ENCODE measurements at regions not wholly inside any gene's neighbourhood (a gene's known extent, or its start where the extent isn't known, plus 50 kb on each side); places are given as distances from the start of the nearest gene placed in this dataset.

DNA sequence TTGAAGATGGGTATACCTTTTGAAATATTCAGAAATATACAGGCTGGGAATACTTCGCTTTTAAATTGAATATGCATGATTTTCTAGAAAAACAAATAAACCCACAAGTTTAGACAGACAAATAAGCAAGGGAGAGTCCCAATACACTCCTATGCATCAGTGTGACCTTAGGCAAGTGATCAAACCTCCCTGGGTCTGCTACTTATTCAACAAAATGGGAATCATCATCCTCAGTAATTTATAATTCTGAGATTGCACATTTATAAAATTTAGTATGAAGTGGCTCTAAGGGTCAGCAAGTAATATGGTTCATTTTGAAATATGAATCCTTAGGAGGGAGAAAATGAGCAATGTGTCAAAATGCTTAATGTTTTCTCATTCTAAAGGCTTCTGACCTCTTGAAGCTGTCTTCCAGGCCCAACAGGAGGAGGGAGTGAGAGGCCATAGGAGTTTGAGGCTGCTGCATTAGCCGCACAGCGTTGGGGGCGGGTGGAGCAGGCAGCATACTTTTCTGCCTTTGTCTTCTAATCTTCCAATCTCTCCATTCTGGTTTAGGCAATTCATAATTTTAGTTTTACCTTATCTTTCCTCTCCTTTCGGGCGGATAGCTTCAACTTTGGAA lies 155.1 kb downstream of the TRIB2 start:
- no peak for DNase-seq
- in situ Hi-C loops (cut with MboI), result no loop called here
- H3F3A ChIP-seq (ENCODE audit: insufficient read depth), result no peaks in the 10 kb centered on the region
- H3K4me2 ChIP-seq (ENCODE audit: unreplicated experiment), result no peak overlapping the region
- H3K36me3 ChIP-seq (ENCODE audit: low read depth), result no peaks in the 10 kb centered on the region
- H3K4me3 ChIP-seq, result no peak overlapping the region
- no peak overlapping the region for H3K9ac ChIP-seq
- TF ChIP-seq EZH2phosphoT487 (IDR thresholded peaks at IDR 0.05; ENCODE audit: insufficient read depth, low read depth) (no peak), EZH2 (IDR thresholded peaks at IDR 0.05; ENCODE audit: insufficient read depth, poor library complexity, severe bottlenecking) (no peak)
- H3K27ac ChIP-seq, result no peak overlapping the region
- 0 out of 2 replicates have a peak, but pooled peaks cover 4% of the 10 kb centered on the region for H3K4me1 ChIP-seq (ENCODE audit: insufficient read depth)
- no peaks in the 10 kb centered on the region for H3K79me2 ChIP-seq (ENCODE audit: insufficient read depth)
- no peaks in the 10 kb centered on the region for H3K9me2 ChIP-seq (ENCODE audit: insufficient read depth)
- 94 to 97% methylated on average over 6 of the region's 6 CpGs for WGBS, 2 experiments (ENCODE audit: low coverage in 1 of 2, low lambda C conversion rate in 2 of 2, missing lambda C conversion rate in 2 of 2)
- no peaks in the 10 kb centered on the region for H4K20me1 ChIP-seq (ENCODE audit: insufficient read depth)
- H3K9me3 ChIP-seq (ENCODE audit: low read depth), result no peaks in the 10 kb centered on the region
- no peaks in the 10 kb centered on the region for H3K27me3 ChIP-seq (replicated peaks; ENCODE audit: insufficient read depth)
- no peak overlapping the region for H2AFZ ChIP-seq

- in situ Hi-C loops (cut with MboI), result no loop called here
- WGBS, 2 experiments (ENCODE audit: low coverage in 1 of 2, low lambda C conversion rate in 2 of 2, missing lambda C conversion rate in 2 of 2), result 22 to 25% methylated on average over 2 of the region's 2 CpGs
- H3K4me1 ChIP-seq (ENCODE audit: insufficient read depth), result no peaks in the 10 kb centered on the region
Measured at GRCh38 chr2:12877761-12878160, 161.0 kb downstream of the TRIB2 start.

DNA sequence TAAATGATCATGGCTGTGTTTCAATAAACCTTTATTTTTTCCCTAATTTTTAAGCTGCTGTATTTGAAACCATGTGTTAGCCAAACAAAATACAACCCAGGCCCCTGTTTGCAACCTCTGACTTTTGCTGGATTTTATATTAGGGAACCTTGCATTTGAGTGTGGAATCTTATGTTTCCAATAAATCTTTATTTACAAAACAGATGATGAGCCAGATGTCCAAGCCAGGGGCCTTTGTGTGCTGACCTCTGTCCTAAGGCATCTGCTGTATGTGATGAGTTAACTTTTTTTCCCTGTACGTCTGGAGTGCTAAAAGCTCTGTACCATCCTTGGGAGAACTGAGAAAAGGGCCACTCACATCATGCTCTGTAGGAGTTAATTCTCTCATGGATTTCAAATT lies 162.9 kb downstream of the TRIB2 start:
- TF ChIP-seq EZH2 (IDR thresholded peaks at IDR 0.05; ENCODE audit: insufficient read depth, poor library complexity, severe bottlenecking) (no peak), EZH2phosphoT487 (IDR thresholded peaks at IDR 0.05; ENCODE audit: insufficient read depth, low read depth) (no peak)
- no peak overlapping the region for H3K27ac ChIP-seq
- H3K36me3 ChIP-seq (ENCODE audit: low read depth), result no peaks in the 10 kb centered on the region
- H3K79me2 ChIP-seq (ENCODE audit: insufficient read depth), result no peaks in the 10 kb centered on the region
- 69 to 81% methylated on average over 1 of the region's 1 CpG for WGBS, 2 experiments (ENCODE audit: low coverage in 1 of 2, low lambda C conversion rate in 2 of 2, missing lambda C conversion rate in 2 of 2)
- no peak overlapping the region for H3K9ac ChIP-seq
- no peak overlapping the region for H3K4me2 ChIP-seq (ENCODE audit: unreplicated experiment)
- H3K9me3 ChIP-seq (ENCODE audit: low read depth), result no peaks in the 10 kb centered on the region
- in situ Hi-C loops (cut with MboI), result no loop called here
- no peaks in the 10 kb centered on the region for H3K9me2 ChIP-seq (ENCODE audit: insufficient read depth)
- no peak overlapping the region for H2AFZ ChIP-seq
- no peaks in the 10 kb centered on the region for H3K27me3 ChIP-seq (replicated peaks; ENCODE audit: insufficient read depth)
- no peak overlapping the region for H3K4me3 ChIP-seq
- peaks cover 11% of the 10 kb centered on the region for H3K4me1 ChIP-seq (ENCODE audit: insufficient read depth)
- no peak for DNase-seq
- H4K20me1 ChIP-seq (ENCODE audit: insufficient read depth), result no peaks in the 10 kb centered on the region
- H3F3A ChIP-seq (ENCODE audit: insufficient read depth), result peaks cover 14% of the 10 kb centered on the region

More at GRCh38 chr2:12877761-12878160, 161.0 kb downstream of the TRIB2 start:
- TF ChIP-seq EZH2phosphoT487 (IDR thresholded peaks at IDR 0.05; ENCODE audit: insufficient read depth, low read depth) (no peak), EZH2 (IDR thresholded peaks at IDR 0.05; ENCODE audit: insufficient read depth, poor library complexity, severe bottlenecking) (no peak)
- H3K27me3 ChIP-seq (replicated peaks; ENCODE audit: insufficient read depth), result no peaks in the 10 kb centered on the region
- no peak for DNase-seq
- no peaks in the 10 kb centered on the region for H3K79me2 ChIP-seq (ENCODE audit: insufficient read depth)
- H3K9me3 ChIP-seq (ENCODE audit: low read depth), result no peaks in the 10 kb centered on the region
- H3K27ac ChIP-seq, result no peak overlapping the region
- no peak overlapping the region for H3K4me3 ChIP-seq
- no peaks in the 10 kb centered on the region for H3K36me3 ChIP-seq (ENCODE audit: low read depth)
- H3K9me2 ChIP-seq (ENCODE audit: insufficient read depth), result no peaks in the 10 kb centered on the region
- H4K20me1 ChIP-seq (ENCODE audit: insufficient read depth), result no peaks in the 10 kb centered on the region
- no peak overlapping the region for H3K4me2 ChIP-seq (ENCODE audit: unreplicated experiment)
- H3F3A ChIP-seq (ENCODE audit: insufficient read depth), result no peaks in the 10 kb centered on the region
- H3K9ac ChIP-seq, result no peak overlapping the region
- H2AFZ ChIP-seq, result no peak overlapping the region; the same call in 1 of the 2 replicates

- TF ChIP-seq EZH2 (IDR thresholded peaks at IDR 0.05; ENCODE audit: insufficient read depth, poor library complexity, severe bottlenecking) (no peak), EZH2phosphoT487 (IDR thresholded peaks at IDR 0.05; ENCODE audit: insufficient read depth, low read depth) (no peak)
- no peak overlapping the region for H3K9ac ChIP-seq
- no peak overlapping the region for H3K4me2 ChIP-seq (ENCODE audit: unreplicated experiment)
- H2AFZ ChIP-seq, result no peak overlapping the region
- in situ Hi-C loops (cut with MboI), result no loop called here
- peaks cover 21% of the 10 kb centered on the region for H3F3A ChIP-seq (ENCODE audit: insufficient read depth)
- no peak for DNase-seq
- no peaks in the 10 kb centered on the region for H3K9me3 ChIP-seq (ENCODE audit: low read depth)
- H3K36me3 ChIP-seq (ENCODE audit: low read depth), result no peaks in the 10 kb centered on the region
- H3K79me2 ChIP-seq (ENCODE audit: insufficient read depth), result no peaks in the 10 kb centered on the region
- no peaks in the 10 kb centered on the region for H3K9me2 ChIP-seq (ENCODE audit: insufficient read depth)
- no peak overlapping the region for H3K4me3 ChIP-seq
- peaks cover 20% of the 10 kb centered on the region for H3K4me1 ChIP-seq (ENCODE audit: insufficient read depth)
- no peaks in the 10 kb centered on the region for H3K27me3 ChIP-seq (replicated peaks; ENCODE audit: insufficient read depth)
- 82 to 83% methylated on average over 7 of the region's 7 CpGs for WGBS, 2 experiments (ENCODE audit: low coverage in 1 of 2, low lambda C conversion rate in 2 of 2, missing lambda C conversion rate in 2 of 2)
- H3K27ac ChIP-seq, result no peak overlapping the region
- no peaks in the 10 kb centered on the region for H4K20me1 ChIP-seq (ENCODE audit: insufficient read depth)
Measured at GRCh38 chr2:12881952-12882351, 165.2 kb downstream of the TRIB2 start.

Measured in GM23248 (cell line).